ENCODE measurements at regions not wholly inside any gene's neighbourhood (a gene's known extent, or its start where the extent isn't known, plus 50 kb on each side); places are given as distances from the start of the nearest gene placed in this dataset.

GRCh38 chr5:17406423-17406838 lies 91.6 kb upstream of the TAF11L2 start (continued):
- TF ChIP-seq ZNF462 (CRISPR knock-in tag; IDR thresholded peaks at IDR 0.05) (no peak), STAT1 (IDR thresholded peaks at IDR 0.05; ENCODE audit: unreplicated experiment) (no peak), EZH2 (IDR thresholded peaks at IDR 0.05; ENCODE audit: low read depth, unreplicated experiment) (no peak), ZNF114 (CRISPR knock-in tag; IDR thresholded peaks at IDR 0.05) (no peak)

- H3K9me2 ChIP-seq (ENCODE audit: insufficient read depth): no peaks in the 10 kb centered on the region
- H3K27ac ChIP-seq (ENCODE audit: low read depth): no peak overlapping the region
- peaks cover 21% of the 10 kb centered on the region; the same call in 1 of the 2 replicates for H3K4me1 ChIP-seq (ENCODE audit: insufficient read depth)
- no peak overlapping the region for H3K4me3 Mint-ChIP-seq
- H3K27ac Mint-ChIP-seq: no peak overlapping the region
- peaks cover 7% of the 10 kb centered on the region; the same call in 1 of the 3 replicates for H3K9me3 Mint-ChIP-seq
- no peaks in the 10 kb centered on the region for H3K79me2 ChIP-seq (replicated peaks; ENCODE audit: insufficient read depth)
- H3K27me3 ChIP-seq (ENCODE audit: insufficient read depth): no peaks in the 10 kb centered on the region
- ATAC-seq (no peak), DNase-seq (ENCODE audit: low spot score) (no peak)
- H2AFZ ChIP-seq: no peak overlapping the region
- no peaks in the 10 kb centered on the region for H4K20me1 ChIP-seq (replicated peaks; ENCODE audit: insufficient read depth)
- peaks cover 31% of the 10 kb centered on the region for H3K4me1 Mint-ChIP-seq
- H3K36me3 Mint-ChIP-seq (ENCODE audit: low read depth): no peaks in the 10 kb centered on the region
- no peak overlapping the region for H3K4me3 ChIP-seq
- H3K4me2 ChIP-seq: no peak overlapping the region
- H3K36me3 ChIP-seq (ENCODE audit: insufficient read depth): no peaks in the 10 kb centered on the region
- peaks cover 4% of the 10 kb centered on the region for H3K27me3 Mint-ChIP-seq (ENCODE audit: insufficient read depth, low read depth, poor library complexity)
- 0 out of 2 replicates have a peak, but pooled peaks cover 3% of the 10 kb centered on the region for H3F3A ChIP-seq (replicated peaks; ENCODE audit: low read depth)
- TF ChIP-seq STAT1 (IDR thresholded peaks at IDR 0.05; ENCODE audit: unreplicated experiment): no peak
- TF ChIP-seq ZNF462 (CRISPR knock-in tag; IDR thresholded peaks at IDR 0.05): no peak
- TF ChIP-seq ETS1 (IDR thresholded peaks at IDR 0.05): no peak
- TF ChIP-seq JUNB (IDR thresholded peaks at IDR 0.05; ENCODE audit: unreplicated experiment): no peak
Measured at GRCh38 chr5:17411436-17412402, 86.3 kb upstream of the TAF11L2 start.

Measured in GM23338 (cell line).